Breast epithelium (tissue), 3 donors: ENCODE measurements at regions not wholly inside any gene's neighbourhood (a gene's known extent, or its start where the extent isn't known, plus 50 kb on each side); places are given as distances from the start of the nearest gene placed in this dataset.

Source experiments
- POLR2A ChIP-seq: fragments of 450-650 bp; IDR thresholded peaks from one replicate; pipeline ENCODE4 v1.6.1; 2016; ENCODE audit warnings: antibody characterized with exemption, mild to moderate bottlenecking, moderate library complexity
- POLR2AphosphoS5 ChIP-seq, 3 donors: sonication (generic); formaldehyde crosslinking; IDR thresholded peaks; one replicate each; pipeline ENCODE4 v1.6.1; 2017; ENCODE audit warnings: antibody characterized with exemption in 3 of 3
- TF ChIP-seq, protein P1 (sequence below), 3 donors: fragments of 450-650 bp; IDR thresholded peaks; one replicate each; pipeline ENCODE4 v1.5.1; 2016 to 2017; ENCODE audit warnings: antibody characterized with exemption in 3 of 3, mild to moderate bottlenecking in 3 of 3, moderate library complexity in 3 of 3

DNA sequence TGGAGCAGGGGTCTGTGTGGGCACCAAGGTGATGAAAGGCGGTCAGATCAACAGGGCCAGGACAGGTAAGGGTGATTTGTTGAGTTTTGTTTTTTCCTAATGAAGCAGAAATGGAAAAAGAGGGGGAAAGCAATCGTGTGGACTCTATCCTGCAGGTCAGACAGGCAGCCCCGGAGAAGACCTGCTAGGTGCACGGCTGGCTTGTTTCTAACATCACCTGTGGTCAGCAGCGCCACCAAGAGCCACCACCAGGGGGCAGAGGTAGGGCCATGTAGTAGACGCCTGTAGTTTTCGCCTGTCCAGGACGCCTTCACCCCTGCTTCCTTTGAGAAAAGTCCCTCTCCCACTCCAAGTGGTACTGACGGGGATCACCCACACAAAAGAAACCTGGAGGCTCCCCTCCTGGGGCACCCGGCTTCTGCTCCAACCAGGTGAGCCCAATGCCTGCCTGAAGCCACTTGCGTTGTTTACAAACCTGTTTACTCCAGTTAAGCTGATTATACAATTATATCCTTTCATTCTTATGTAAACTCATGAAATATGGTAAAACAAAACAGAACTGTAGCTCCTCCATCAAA is 54.2 kb upstream of the SEC14L1 start:
- TF ChIP-seq, protein P1, sequence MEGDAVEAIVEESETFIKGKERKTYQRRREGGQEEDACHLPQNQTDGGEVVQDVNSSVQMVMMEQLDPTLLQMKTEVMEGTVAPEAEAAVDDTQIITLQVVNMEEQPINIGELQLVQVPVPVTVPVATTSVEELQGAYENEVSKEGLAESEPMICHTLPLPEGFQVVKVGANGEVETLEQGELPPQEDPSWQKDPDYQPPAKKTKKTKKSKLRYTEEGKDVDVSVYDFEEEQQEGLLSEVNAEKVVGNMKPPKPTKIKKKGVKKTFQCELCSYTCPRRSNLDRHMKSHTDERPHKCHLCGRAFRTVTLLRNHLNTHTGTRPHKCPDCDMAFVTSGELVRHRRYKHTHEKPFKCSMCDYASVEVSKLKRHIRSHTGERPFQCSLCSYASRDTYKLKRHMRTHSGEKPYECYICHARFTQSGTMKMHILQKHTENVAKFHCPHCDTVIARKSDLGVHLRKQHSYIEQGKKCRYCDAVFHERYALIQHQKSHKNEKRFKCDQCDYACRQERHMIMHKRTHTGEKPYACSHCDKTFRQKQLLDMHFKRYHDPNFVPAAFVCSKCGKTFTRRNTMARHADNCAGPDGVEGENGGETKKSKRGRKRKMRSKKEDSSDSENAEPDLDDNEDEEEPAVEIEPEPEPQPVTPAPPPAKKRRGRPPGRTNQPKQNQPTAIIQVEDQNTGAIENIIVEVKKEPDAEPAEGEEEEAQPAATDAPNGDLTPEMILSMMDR (IDR thresholded peaks at IDR 0.05), result peak; percentile 82 to 94 (median 87)
- no peak for TF ChIP-seq POLR2A
- TF ChIP-seq POLR2AphosphoS5 (IDR thresholded peaks at IDR 0.05), result no peak
